Sigmoid colon (tissue), 3 donors: ENCODE measurements at regions not wholly inside any gene's neighbourhood (a gene's known extent, or its start where the extent isn't known, plus 50 kb on each side); places are given as distances from the start of the nearest gene placed in this dataset.

ENCODE experiments used
- POLR2A ChIP-seq, 2 donors: fragments of 450-650 bp; IDR thresholded peaks; one replicate each; pipeline ENCODE4 v1.6.1; 2016; ENCODE audit warnings: antibody characterized with exemption in 2 of 2, mild to moderate bottlenecking in 2 of 2, moderate library complexity in 2 of 2
- TF ChIP-seq, protein P1 (sequence below), 4 experiments: fragments of 450-650 bp in 3 of 4; fragments of 200-600 bp in 1 of 4; IDR thresholded peaks; one replicate each; pipeline ENCODE4 v1.5.1; 2016 to 2019; ENCODE audit warnings: antibody characterized with exemption in 4 of 4, mild to moderate bottlenecking in 3 of 4, moderate library complexity in 2 of 4

- TF ChIP-seq, protein P1, sequence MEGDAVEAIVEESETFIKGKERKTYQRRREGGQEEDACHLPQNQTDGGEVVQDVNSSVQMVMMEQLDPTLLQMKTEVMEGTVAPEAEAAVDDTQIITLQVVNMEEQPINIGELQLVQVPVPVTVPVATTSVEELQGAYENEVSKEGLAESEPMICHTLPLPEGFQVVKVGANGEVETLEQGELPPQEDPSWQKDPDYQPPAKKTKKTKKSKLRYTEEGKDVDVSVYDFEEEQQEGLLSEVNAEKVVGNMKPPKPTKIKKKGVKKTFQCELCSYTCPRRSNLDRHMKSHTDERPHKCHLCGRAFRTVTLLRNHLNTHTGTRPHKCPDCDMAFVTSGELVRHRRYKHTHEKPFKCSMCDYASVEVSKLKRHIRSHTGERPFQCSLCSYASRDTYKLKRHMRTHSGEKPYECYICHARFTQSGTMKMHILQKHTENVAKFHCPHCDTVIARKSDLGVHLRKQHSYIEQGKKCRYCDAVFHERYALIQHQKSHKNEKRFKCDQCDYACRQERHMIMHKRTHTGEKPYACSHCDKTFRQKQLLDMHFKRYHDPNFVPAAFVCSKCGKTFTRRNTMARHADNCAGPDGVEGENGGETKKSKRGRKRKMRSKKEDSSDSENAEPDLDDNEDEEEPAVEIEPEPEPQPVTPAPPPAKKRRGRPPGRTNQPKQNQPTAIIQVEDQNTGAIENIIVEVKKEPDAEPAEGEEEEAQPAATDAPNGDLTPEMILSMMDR (IDR thresholded peaks at IDR 0.05), result no peak
- TF ChIP-seq POLR2A (IDR thresholded peaks at IDR 0.05), result no peak
These were observed 234.8 kb upstream of the ISL1 start for GRCh38 chr5:51148437-51148836.
